SK-N-SH treated with all-trans-retinoic acid at 6 μM for 48 hours (cell line): ENCODE measurements at regions not wholly inside any gene's neighbourhood (a gene's known extent, or its start where the extent isn't known, plus 50 kb on each side); places are given as distances from the start of the nearest gene placed in this dataset.

Experiments
- BACH2 ChIP-seq: fragments of 250-450 bp; sonication (Bioruptor Pico); IDR thresholded peaks from 2 replicates; pipeline ENCODE4 v1.9.0; 2021; ENCODE audit warnings: mild to moderate bottlenecking, borderline replicate concordance
- ZNF565 ChIP-seq: fragments of 450-650 bp; formaldehyde crosslinking; conservative IDR thresholded peaks from 2 replicates; pipeline ENCODE4 v1.5.0; 2020; ENCODE audit warnings: low read depth, mild to moderate bottlenecking, moderate library complexity

GRCh38 chr9:3080951-3081350 is 237.1 kb upstream of the PUM3 start:
- TF ChIP-seq BACH2 (CRISPR knock-in tag) (no peak), ZNF565 (CRISPR knock-in tag) (no peak)
